ENCODE measurements at regions not wholly inside any gene's neighbourhood (a gene's known extent, or its start where the extent isn't known, plus 50 kb on each side); places are given as distances from the start of the nearest gene placed in this dataset.

GRCh38 chr15:87777054-87777561 lies 479.4 kb downstream of the NTRK3 start:
- ATAC-seq = peak; percentile 60
- intact Hi-C loops (cut with DNase I) = no loop called here
- Histone ChIP-seq H3K27ac (no peak overlapping the region), H3K27me3 (no peaks in the 10 kb centered on the region), H3K36me3 (replicated peaks in 1 of 2; ENCODE audit: insufficient read depth in 1 of 2, low read depth in 2 of 2) (no peaks in the 10 kb centered on the region), H3K9me3 (no peaks in the 10 kb centered on the region), H3K4me1 (no peaks in the 10 kb centered on the region), H3K4me3 (no peak overlapping the region)
- TF ChIP-seq POLR2A (IDR thresholded peaks at IDR 0.05) (no peak), CTCF (IDR thresholded peaks at IDR 0.05) (no peak)
- DNase-seq = peak in 2 of 4 donors; percentile 11 to 43
- WGBS, 2 donors = 36 to 39% methylated on average over 3 of the region's 3 CpGs

- no peak for ATAC-seq
- 61 to 71% methylated on average over 3 of the region's 3 CpGs for WGBS, 2 donors
- Histone ChIP-seq H3K4me3 (no peak overlapping the region), H3K27me3 (no peaks in the 10 kb centered on the region), H3K9me3 (no peaks in the 10 kb centered on the region), H3K27ac (no peak overlapping the region), H3K36me3 (replicated peaks in 1 of 2; ENCODE audit: insufficient read depth in 1 of 2, low read depth in 2 of 2) (no peaks in the 10 kb centered on the region), H3K4me1 (no peaks in the 10 kb centered on the region)
- TF ChIP-seq CTCF (IDR thresholded peaks at IDR 0.05) = no peak
- TF ChIP-seq POLR2A (IDR thresholded peaks at IDR 0.05) = no peak
- intact Hi-C loops (cut with DNase I) = no loop called here
- no peak for DNase-seq
These were observed 489.0 kb downstream of the NTRK3 start for GRCh38 chr15:87767516-87767915.

GRCh38 chr15:87764461-87765240 lies 491.9 kb downstream of the NTRK3 start:
- no peak for TF ChIP-seq CTCF (IDR thresholded peaks at IDR 0.05)
- TF ChIP-seq POLR2A (IDR thresholded peaks at IDR 0.05) = no peak
- DNase-seq = no peak
- peak; percentile 27 for ATAC-seq
- Histone ChIP-seq H3K27ac (no peak overlapping the region), H3K4me3 (no peak overlapping the region), H3K9me3 (no peaks in the 10 kb centered on the region), H3K4me1 (peaks cover 6% of the 10 kb centered on the region), H3K27me3 (no peaks in the 10 kb centered on the region), H3K36me3 (replicated peaks in 1 of 2; ENCODE audit: insufficient read depth in 1 of 2, low read depth in 2 of 2) (no peaks in the 10 kb centered on the region)
- WGBS, 2 donors = 44 to 56% methylated on average over 4 of the region's 4 CpGs
- intact Hi-C loops (cut with DNase I) = no loop called here

GRCh38 chr15:87763837-87764236 lies 492.7 kb downstream of the NTRK3 start:
- no peaks in the 10 kb centered on the region for H3K36me3 ChIP-seq (replicated peaks in 1 of 2; ENCODE audit: insufficient read depth in 1 of 2, low read depth in 2 of 2)
- WGBS, 2 donors = 67 to 72% methylated on average over 9 of the region's 9 CpGs
- intact Hi-C loops (cut with DNase I) = no loop called here
- H3K9me3 ChIP-seq = no peaks in the 10 kb centered on the region
- ATAC-seq = no peak
- H3K4me1 ChIP-seq = peaks cover 6% of the 10 kb centered on the region
- TF ChIP-seq POLR2A (IDR thresholded peaks at IDR 0.05) (no peak), CTCF (IDR thresholded peaks at IDR 0.05) (no peak)
- no peak overlapping the region for H3K27ac ChIP-seq
- H3K27me3 ChIP-seq = no peaks in the 10 kb centered on the region
- no peak for DNase-seq
- no peak overlapping the region for H3K4me3 ChIP-seq

Measured in body of pancreas (tissue), 4 donors.